ENCODE measurements at regions not wholly inside any gene's neighbourhood (a gene's known extent, or its start where the extent isn't known, plus 50 kb on each side); places are given as distances from the start of the nearest gene placed in this dataset.

- no peak for DNase-seq (ENCODE audit: low spot score in 2 of 2)
- Histone ChIP-seq H3K27ac (no peak overlapping the region), H3K36me3 (no peaks in the 10 kb centered on the region), H3K4me1 (no peaks in the 10 kb centered on the region), H3K27me3 (peaks cover 5% of the 10 kb centered on the region), H3K9me3 (no peaks in the 10 kb centered on the region), H3K4me3 (no peak overlapping the region)
- 77% methylated on average over 2 of the region's 2 CpGs for WGBS
- no peak for TF ChIP-seq POLR2A (IDR thresholded peaks at IDR 0.05)
- TF ChIP-seq EP300 (IDR thresholded peaks at IDR 0.05), result no peak
- TF ChIP-seq POLR2AphosphoS5 (IDR thresholded peaks at IDR 0.05), result no peak
- no peak for TF ChIP-seq CTCF (IDR thresholded peaks at IDR 0.05)
These were observed 101.5 kb downstream of the SPATA31D1 start for GRCh38 chr9:82090046-82090445.

- Histone ChIP-seq H3K27me3 (peaks cover 5% of the 10 kb centered on the region), H3K9me3 (no peaks in the 10 kb centered on the region), H3K27ac (no peak overlapping the region), H3K4me1 (no peaks in the 10 kb centered on the region), H3K36me3 (no peaks in the 10 kb centered on the region), H3K4me3 (no peak overlapping the region)
- TF ChIP-seq EP300 (IDR thresholded peaks at IDR 0.05), result no peak
- TF ChIP-seq POLR2A (IDR thresholded peaks at IDR 0.05), result no peak
- TF ChIP-seq POLR2AphosphoS5 (IDR thresholded peaks at IDR 0.05), result no peak
- no peak for TF ChIP-seq CTCF (IDR thresholded peaks at IDR 0.05)
- no peak for DNase-seq (ENCODE audit: low spot score in 2 of 2)
- 60% methylated on average over 1 of the region's 1 CpG for WGBS
These were observed 102.5 kb downstream of the SPATA31D1 start for GRCh38 chr9:82091100-82091499.

DNA sequence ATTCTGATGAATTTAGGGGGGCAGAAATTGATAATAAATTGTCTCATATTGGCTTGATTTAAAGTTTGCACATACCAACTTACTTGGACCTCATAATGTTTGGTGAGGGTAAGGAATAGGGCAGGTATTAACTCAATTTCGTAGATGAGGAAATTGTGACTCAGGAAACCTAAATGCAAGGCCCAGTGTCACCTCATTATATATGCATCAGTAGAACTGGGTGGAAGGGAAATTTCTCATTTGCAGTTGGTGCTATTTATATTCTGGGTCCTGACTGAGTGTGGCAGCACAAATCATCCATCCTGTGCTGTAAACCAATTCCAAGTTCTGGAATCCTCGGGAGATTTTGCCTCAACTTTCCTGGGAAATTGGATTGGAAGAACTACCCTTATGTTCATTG is 103.0 kb downstream of the SPATA31D1 start:
- DNase-seq (ENCODE audit: low spot score in 2 of 2), result no peak
- H3K27ac ChIP-seq, result no peak overlapping the region
- H3K9me3 ChIP-seq, result no peaks in the 10 kb centered on the region
- no peaks in the 10 kb centered on the region for H3K4me1 ChIP-seq
- 92% methylated on average over 2 of the region's 2 CpGs for WGBS
- no peak overlapping the region for H3K4me3 ChIP-seq
- TF ChIP-seq POLR2AphosphoS5 (IDR thresholded peaks at IDR 0.05) (no peak), EP300 (IDR thresholded peaks at IDR 0.05) (no peak), CTCF (IDR thresholded peaks at IDR 0.05) (no peak), POLR2A (IDR thresholded peaks at IDR 0.05) (no peak)
- peaks cover 5% of the 10 kb centered on the region for H3K27me3 ChIP-seq
- H3K36me3 ChIP-seq, result no peaks in the 10 kb centered on the region

DNA sequence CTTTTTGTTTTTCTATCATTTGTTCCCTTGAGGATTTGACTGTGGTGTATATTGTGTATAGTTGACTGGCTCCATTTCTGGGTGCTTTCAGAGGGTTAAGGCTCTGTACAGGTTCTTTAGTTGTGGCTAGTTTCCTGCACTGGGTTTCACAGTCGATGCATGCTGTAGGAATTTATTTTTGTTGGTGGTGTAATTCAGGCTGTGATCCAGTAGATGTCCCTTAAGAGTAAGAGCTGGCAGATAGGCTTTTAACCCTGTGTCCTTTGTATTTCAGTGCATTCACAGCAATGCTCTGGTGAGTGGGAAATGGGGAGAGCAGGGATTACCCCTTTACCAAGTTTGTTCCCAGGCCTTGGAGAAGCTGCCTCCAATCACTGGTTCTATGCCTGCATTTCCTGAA is 112.9 kb downstream of the SPATA31D1 start:
- H3K4me1 ChIP-seq, result no peaks in the 10 kb centered on the region
- no peaks in the 10 kb centered on the region for H3K36me3 ChIP-seq
- no peak for DNase-seq (ENCODE audit: low spot score in 2 of 2)
- H3K9me3 ChIP-seq, result no peaks in the 10 kb centered on the region
- 80% methylated on average over 1 of the region's 1 CpG for WGBS
- H3K27me3 ChIP-seq, result no peaks in the 10 kb centered on the region
- TF ChIP-seq EP300 (IDR thresholded peaks at IDR 0.05) (no peak), POLR2A (IDR thresholded peaks at IDR 0.05) (no peak), CTCF (IDR thresholded peaks at IDR 0.05) (no peak), POLR2AphosphoS5 (IDR thresholded peaks at IDR 0.05) (no peak)
- H3K27ac ChIP-seq, result no peak overlapping the region
- H3K4me3 ChIP-seq, result no peak overlapping the region

DNA sequence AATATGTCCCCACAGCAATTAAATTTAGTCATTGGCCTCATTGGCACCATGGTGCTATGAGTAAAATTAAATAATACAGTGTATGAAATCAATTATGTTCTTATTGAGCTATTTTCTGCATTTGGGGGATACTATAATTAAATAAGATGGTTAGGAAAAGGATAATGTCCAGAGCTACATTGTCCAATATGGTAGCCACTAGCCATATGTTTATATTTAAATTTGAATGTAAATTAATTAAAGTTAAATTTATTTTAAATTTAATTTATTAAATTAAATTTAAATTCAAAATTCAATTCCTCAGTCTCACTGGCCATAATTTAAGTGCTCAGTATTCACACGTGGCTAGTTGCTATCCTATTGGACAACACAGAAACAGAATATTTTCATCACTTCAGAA is 115.7 kb downstream of the SPATA31D1 start:
- no peak overlapping the region for H3K4me3 ChIP-seq
- H3K36me3 ChIP-seq, result no peaks in the 10 kb centered on the region
- TF ChIP-seq POLR2AphosphoS5 (IDR thresholded peaks at IDR 0.05), result no peak
- no peak for TF ChIP-seq CTCF (IDR thresholded peaks at IDR 0.05)
- TF ChIP-seq POLR2A (IDR thresholded peaks at IDR 0.05), result no peak
- TF ChIP-seq EP300 (IDR thresholded peaks at IDR 0.05), result no peak
- H3K27ac ChIP-seq, result no peak overlapping the region
- no peaks in the 10 kb centered on the region for H3K9me3 ChIP-seq
- H3K4me1 ChIP-seq, result no peaks in the 10 kb centered on the region
- 91% methylated on average over 1 of the region's 1 CpG for WGBS
- no peak for DNase-seq (ENCODE audit: low spot score in 2 of 2)
- no peaks in the 10 kb centered on the region for H3K27me3 ChIP-seq

Data from suprapubic skin (tissue), 4 donors.